ENCODE measurements at regions not wholly inside any gene's neighbourhood (a gene's known extent, or its start where the extent isn't known, plus 50 kb on each side); places are given as distances from the start of the nearest gene placed in this dataset.

GRCh38 chr15:47179988-47180387, 537.3 kb upstream of the SEMA6D start:
- in situ Hi-C loops (cut with HindIII; ENCODE audit: low sequenced_read_pairs) = no loop called here

GRCh38 chr15:47182818-47183217, 534.5 kb upstream of the SEMA6D start:
- in situ Hi-C loops (cut with HindIII; ENCODE audit: low sequenced_read_pairs) = no loop called here

GRCh38 chr15:47184003-47184907, 533.0 kb upstream of the SEMA6D start:
- in situ Hi-C loops (cut with HindIII; ENCODE audit: low sequenced_read_pairs) = no loop called here

DNA sequence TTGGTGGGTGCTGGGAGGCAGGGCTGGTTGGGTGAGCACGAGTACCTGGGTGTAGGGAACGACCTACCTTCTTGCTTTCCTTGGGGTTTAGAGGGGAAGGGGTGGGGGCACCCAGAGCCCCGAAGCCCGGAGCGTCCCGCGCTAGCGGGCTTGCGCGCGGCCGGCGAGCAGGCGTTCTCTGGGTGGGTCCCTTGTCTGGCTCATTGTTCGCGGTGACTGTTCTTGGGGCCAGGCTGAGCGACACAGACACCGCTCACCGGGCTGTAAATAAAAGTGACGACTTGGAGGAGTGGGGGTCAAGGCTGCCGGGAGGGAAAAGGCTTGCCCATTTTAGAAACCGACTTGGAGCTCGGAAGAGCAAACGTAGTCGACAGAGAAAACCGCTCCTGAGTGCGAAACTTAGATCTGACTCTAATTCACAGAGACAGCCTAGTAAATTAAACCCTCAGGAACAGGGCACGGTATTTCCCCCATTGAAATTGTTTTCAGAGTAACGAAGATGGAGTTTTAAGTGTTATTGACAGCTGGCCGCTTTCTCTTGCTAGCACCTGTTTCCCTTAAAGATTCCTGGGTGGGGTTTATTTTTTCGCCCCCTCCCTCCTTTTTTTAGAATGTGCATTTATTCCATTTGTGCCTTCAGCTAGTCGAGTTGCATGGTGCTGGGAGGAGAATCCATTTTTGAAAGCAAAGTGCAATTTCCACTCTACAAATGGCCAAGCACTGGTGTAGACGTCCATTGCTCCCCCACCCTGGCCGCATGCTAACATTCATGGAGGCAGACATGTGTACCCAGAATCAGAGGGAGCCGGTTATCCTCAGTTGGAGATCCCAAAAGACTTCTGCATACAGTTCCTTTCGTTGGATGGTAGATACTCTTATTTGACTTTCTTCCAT, 532.1 kb upstream of the SEMA6D start:
- in situ Hi-C loops (cut with HindIII; ENCODE audit: low sequenced_read_pairs) = no loop called here

DNA sequence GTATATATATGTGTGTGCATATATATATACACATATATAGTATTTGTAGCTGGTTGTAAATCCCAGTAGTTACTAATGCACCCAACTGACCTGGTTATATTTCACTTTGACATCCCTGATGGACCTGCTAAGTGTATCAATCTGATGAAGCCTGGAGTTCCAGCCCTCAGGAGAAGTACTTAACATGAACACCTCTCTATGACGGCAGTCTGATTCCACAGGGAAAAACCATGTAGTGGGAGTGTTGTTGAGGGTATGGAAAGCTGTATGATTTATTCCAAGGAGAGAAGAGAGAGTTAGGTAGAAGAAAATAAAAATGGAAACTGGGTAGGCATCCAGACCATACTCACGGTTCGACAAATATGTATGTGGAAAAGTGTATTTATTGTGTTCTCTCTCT, 531.2 kb upstream of the SEMA6D start:
- in situ Hi-C loops (cut with HindIII; ENCODE audit: low sequenced_read_pairs) = no loop called here

- in situ Hi-C loops (cut with HindIII; ENCODE audit: low sequenced_read_pairs) = no loop called here
These were observed 528.4 kb upstream of the SEMA6D start for GRCh38 chr15:47188758-47189507.

- in situ Hi-C loops (cut with HindIII; ENCODE audit: low sequenced_read_pairs) = no loop called here
These were observed 522.6 kb upstream of the SEMA6D start for GRCh38 chr15:47194718-47195117.

DNA sequence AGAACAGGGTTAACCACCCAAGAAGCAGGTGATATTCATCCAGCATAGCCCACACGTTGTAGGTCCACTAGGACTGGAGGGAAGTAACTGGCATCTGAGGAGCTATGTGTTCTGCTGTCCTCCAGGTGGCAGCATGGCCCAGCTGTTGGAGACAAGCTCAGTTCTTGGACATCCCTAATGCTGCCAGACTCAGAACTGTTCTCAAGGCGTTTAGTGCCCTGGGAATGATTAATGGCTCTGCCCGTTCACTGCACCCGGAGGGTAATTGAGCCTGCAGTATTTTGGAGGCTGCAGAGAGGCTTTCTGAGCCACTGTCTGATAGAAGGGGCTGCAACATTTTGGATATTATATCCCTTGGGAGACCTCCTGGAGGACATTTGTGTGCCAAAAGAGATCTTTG, 521.3 kb upstream of the SEMA6D start:
- in situ Hi-C loops (cut with HindIII; ENCODE audit: low sequenced_read_pairs) = no loop called here

- in situ Hi-C loops (cut with HindIII; ENCODE audit: low sequenced_read_pairs) = no loop called here
These were observed 513.3 kb upstream of the SEMA6D start for GRCh38 chr15:47203993-47204392.

DNA sequence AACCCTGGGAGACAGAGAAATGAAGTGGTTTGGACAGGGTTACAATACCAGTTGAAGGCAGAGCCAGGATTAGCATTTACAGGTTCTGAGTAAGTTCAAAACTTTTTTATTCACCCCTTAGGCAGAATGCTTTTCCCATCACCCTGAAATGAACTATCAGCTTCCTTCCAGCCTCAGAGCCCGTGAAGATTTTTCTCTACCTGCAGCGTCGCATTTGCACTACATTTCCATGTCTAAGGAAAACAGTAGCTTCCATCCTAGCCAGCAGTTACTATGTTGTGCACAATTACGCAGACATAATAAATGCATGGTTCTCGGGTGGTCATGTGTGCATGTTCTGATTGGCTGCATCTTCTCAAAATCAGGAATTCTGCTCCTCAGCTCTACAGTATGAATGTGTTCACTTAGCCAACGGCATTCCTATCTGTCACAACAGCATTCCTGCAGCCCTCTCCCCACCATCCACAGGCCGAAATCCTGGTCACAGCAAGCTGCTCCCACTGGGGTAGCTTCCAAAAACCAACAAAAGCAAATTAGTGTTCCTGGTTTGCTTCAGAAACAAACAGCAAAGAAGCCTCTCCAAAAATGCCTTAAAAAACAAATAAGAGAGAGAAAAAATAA, 510.8 kb upstream of the SEMA6D start:
- in situ Hi-C loops (cut with HindIII; ENCODE audit: low sequenced_read_pairs) = no loop called here

DNA sequence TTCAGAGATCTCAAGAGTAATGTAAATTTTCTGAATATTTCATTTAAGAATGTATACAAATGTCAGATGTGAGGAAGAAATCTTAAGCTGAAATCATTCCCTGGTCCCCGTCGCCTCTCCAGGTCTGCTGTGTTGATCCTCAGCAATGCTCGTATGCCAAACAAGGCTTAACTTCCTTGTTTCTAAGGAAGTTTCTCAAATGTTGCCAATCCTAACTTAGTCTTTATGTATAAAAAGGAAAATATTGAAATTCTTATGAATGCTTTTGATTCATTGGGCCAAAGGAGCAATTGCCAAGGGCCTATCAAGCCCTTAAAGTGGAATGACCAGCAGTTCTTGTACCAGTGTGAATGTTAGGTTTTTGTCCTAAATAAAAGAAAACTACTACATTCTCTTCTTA, 507.7 kb upstream of the SEMA6D start:
- in situ Hi-C loops (cut with HindIII; ENCODE audit: low sequenced_read_pairs) = no loop called here

- in situ Hi-C loops (cut with HindIII; ENCODE audit: low sequenced_read_pairs) = no loop called here
These were observed 504.9 kb upstream of the SEMA6D start for GRCh38 chr15:47212222-47213010.

DNA sequence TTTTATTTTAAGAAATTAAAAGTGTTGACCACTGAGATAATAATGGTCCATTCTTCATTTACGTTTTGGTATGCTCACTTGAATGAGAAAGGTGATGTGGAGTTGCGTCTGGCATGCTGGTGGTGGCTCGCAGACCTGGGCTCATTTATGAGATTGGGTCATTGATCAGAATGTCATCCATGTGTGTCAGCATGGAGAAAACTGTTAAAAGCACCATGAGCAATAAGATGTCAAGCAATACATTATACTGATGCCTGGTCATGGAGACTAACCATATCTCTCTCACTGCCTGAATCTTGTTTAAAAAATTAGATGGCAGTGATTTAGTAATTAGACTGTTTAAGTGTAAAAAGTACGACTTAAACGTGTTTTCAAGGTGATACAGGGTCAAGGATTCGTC, 503.4 kb upstream of the SEMA6D start:
- in situ Hi-C loops (cut with HindIII; ENCODE audit: low sequenced_read_pairs) = no loop called here

DNA sequence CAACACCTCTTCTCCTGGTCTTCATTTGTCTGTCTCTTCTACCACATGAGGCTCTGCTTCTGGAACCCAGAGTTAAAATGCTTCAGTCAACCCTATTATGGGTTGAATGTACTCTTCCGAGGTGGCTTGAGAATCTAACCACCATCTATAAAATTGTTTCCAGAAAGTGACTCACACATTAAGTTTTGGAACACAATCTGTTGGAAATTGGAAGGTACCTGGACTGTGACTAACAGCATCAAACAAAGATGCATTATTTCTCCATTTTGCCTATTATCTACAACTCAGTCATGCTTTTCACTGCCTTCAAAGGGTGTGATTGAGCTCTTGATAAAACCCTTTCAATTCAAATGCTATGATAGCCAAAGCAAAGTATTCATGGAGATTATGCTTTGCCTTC, 499.0 kb upstream of the SEMA6D start:
- in situ Hi-C loops (cut with HindIII; ENCODE audit: low sequenced_read_pairs) = no loop called here

DNA sequence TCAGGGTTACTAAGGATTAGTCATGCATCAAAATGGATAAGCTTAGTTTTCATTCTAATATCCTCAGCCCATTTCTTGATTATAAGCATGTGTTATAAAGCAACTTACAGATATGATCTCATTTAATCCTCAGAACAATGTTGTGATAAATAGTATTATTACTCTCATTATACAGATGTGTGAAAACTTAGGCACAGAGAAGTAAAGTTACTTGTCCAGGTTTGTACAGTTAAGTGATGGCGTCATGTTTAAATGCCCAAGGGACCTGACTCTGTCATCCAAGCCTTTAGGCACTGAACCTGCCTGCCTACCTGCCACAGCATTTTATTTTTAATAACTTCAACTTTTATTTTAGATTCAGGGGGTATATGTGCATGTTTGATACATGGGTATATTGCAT, 472.9 kb upstream of the SEMA6D start:
- in situ Hi-C loops (cut with HindIII; ENCODE audit: low sequenced_read_pairs) = no loop called here

DNA sequence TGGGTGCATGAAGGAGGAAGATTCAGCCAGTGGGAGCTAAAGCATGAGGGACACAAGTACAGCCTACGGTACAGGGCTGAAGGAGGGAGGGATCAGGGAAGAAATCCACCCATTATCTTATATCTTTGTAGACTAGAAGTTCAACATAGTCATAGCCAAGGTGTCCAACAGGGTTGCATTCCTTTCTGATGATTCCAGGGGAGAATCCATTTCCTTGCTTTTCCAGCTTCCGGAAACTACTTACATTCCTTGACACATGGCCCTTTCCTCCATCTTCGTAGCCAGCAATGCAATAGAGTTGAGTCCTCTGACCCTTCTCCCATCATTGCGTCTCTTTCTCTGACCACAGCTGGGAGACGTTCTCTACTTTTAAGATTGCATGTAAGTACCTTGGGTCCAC, 471.0 kb upstream of the SEMA6D start:
- in situ Hi-C loops (cut with HindIII; ENCODE audit: low sequenced_read_pairs) = no loop called here

DNA sequence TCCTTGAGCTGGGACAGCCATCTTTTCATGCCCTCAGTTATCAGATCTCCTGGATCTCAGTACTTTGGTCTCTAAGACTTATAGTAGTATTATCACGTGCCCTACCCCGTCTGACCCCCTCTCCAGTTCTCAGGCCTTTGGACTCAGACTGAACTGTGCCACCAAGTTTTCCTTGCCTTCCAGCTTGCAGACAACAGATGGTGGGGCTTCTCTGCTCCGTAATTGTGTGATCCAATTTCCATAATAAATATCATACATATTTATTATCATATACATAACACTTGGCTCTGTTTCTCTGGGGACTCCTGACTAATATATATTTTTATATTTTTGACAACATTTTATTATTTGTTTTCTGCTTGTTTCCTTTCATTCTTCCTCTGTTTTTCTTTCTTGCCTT, 458.8 kb upstream of the SEMA6D start:
- in situ Hi-C loops (cut with HindIII; ENCODE audit: low sequenced_read_pairs) = no loop called here

- in situ Hi-C loops (cut with HindIII; ENCODE audit: low sequenced_read_pairs) = no loop called here
These were observed 451.6 kb upstream of the SEMA6D start for GRCh38 chr15:47265686-47266085.

GRCh38 chr15:47266566-47266965, 450.7 kb upstream of the SEMA6D start:
- in situ Hi-C loops (cut with HindIII; ENCODE audit: low sequenced_read_pairs) = no loop called here

DNA sequence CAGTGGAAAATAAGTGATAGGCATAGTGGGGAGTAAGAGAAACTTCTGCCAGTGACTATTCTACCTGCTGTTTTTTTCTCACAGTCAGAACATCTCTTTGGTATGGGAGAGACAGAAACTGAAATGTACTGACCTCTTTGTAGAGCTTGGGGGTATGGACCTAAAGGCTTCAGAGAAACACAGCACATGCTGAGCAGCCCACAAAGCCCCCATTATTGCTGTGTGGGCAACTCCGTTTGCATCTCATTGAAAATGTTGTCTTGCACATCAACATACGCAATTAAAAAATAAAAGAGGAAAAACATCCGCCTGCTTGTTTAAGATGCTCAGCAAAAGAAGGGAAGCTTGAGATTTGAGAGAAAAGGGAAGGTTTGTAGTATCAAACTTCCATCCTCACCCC, 443.4 kb upstream of the SEMA6D start:
- in situ Hi-C loops (cut with HindIII; ENCODE audit: low sequenced_read_pairs) = no loop called here

Data from DLD1 (cell line).